ENCODE measurements at regions not wholly inside any gene's neighbourhood (a gene's known extent, or its start where the extent isn't known, plus 50 kb on each side); places are given as distances from the start of the nearest gene placed in this dataset.

- no peak for DNase-seq
These were observed 64.5 kb downstream of the TUSC1 start for GRCh38 chr9:25613709-25614108.

GRCh38 chr9:25603106-25603505 lies 75.1 kb downstream of the TUSC1 start:
- no peak for DNase-seq

GRCh38 chr9:25602400-25603044 lies 75.7 kb downstream of the TUSC1 start:
- DNase-seq, result no peak

GRCh38 chr9:25600501-25600900 lies 77.7 kb downstream of the TUSC1 start:
- DNase-seq, result no peak

GRCh38 chr9:25584611-25585010 lies 93.6 kb downstream of the TUSC1 start:
- DNase-seq, result no peak

- no peak for DNase-seq
These were observed 105.0 kb downstream of the TUSC1 start for GRCh38 chr9:25573281-25573680.

GRCh38 chr9:25571491-25571890 lies 106.8 kb downstream of the TUSC1 start:
- DNase-seq, result no peak

GRCh38 chr9:25570802-25571201 lies 107.4 kb downstream of the TUSC1 start:
- no peak for DNase-seq

- no peak for DNase-seq
These were observed 116.1 kb downstream of the TUSC1 start for GRCh38 chr9:25562101-25562500.

- no peak for DNase-seq
These were observed 120.5 kb downstream of the TUSC1 start for GRCh38 chr9:25557645-25558300.

- no peak for DNase-seq
These were observed 121.7 kb downstream of the TUSC1 start for GRCh38 chr9:25556540-25556939.

- DNase-seq, result no peak
These were observed 129.4 kb downstream of the TUSC1 start for GRCh38 chr9:25548847-25549246.

- DNase-seq, result no peak
These were observed 134.4 kb downstream of the TUSC1 start for GRCh38 chr9:25543806-25544205.

GRCh38 chr9:25542319-25542718 lies 135.9 kb downstream of the TUSC1 start:
- no peak for DNase-seq

- no peak for DNase-seq
These were observed 140.4 kb downstream of the TUSC1 start for GRCh38 chr9:25537808-25538207.

GRCh38 chr9:25519286-25519685 lies 159.0 kb downstream of the TUSC1 start:
- no peak for DNase-seq

GRCh38 chr9:25517701-25518100 lies 160.5 kb downstream of the TUSC1 start:
- DNase-seq, result no peak

- DNase-seq, result no peak
These were observed 164.7 kb downstream of the TUSC1 start for GRCh38 chr9:25513509-25514033.

GRCh38 chr9:25505644-25506043 lies 172.6 kb downstream of the TUSC1 start:
- no peak for DNase-seq

- no peak for DNase-seq
These were observed 196.9 kb downstream of the TUSC1 start for GRCh38 chr9:25481372-25481771.

GRCh38 chr9:25480696-25481095 lies 197.5 kb downstream of the TUSC1 start:
- DNase-seq, result no peak

GRCh38 chr9:25472681-25473080 lies 205.6 kb downstream of the TUSC1 start:
- no peak for DNase-seq

- DNase-seq, result no peak
These were observed 206.1 kb downstream of the TUSC1 start for GRCh38 chr9:25472085-25472607.

GRCh38 chr9:25461416-25461815 lies 216.8 kb downstream of the TUSC1 start:
- no peak for DNase-seq
